IMR-90 (cell line): ENCODE measurements at regions not wholly inside any gene's neighbourhood (a gene's known extent, or its start where the extent isn't known, plus 50 kb on each side); places are given as distances from the start of the nearest gene placed in this dataset.

Experiments used
- ATAC-seq: fragments of 200-7000 bp; cut with Tn5 transposase; 2 replicates; pipeline ENCODE4 v1.9.1; 2020; ENCODE audit warnings: low read depth, mild to moderate bottlenecking, moderate library complexity
- BruUV-seq: library from RNA; stranded (reverse); fragments of 400-500 nt; replicated peaks from 2 replicates; lab custom pipeline; 2021; lab: Mats Ljungman, UMichigan
- CTCF ChIA-PET: fragments of 300-600 bp; formaldehyde crosslinking; extraction: SDS; loops from one replicate; lab custom pipeline; 2021; ENCODE audit warnings: antibody characterized with exemption; lab: Yijun Ruan, JAX
- POLR2A ChIA-PET: fragments of 300-600 bp; sonication (Branson Sonifier 250); formaldehyde crosslinking; loops from one replicate; lab custom pipeline; 2022; ENCODE audit warnings: antibody characterized with exemption; ENCODE audit not compliant: unreplicated experiment; lab: Charles Lee
- DNase-seq: peaks from one replicate; pipeline ENCODE4 v3.0.0; 2013
- H2AFZ ChIP-seq: replicated peaks from 2 replicates; pipeline ENCODE3; 2013; ENCODE audit warnings: low read length, mild to moderate bottlenecking; ENCODE audit not compliant: poor library complexity
- H2AK5ac ChIP-seq: 2 replicates; pipeline ENCODE4 v1.6.1; 2013; ENCODE audit warnings: low read depth, low read length, inconsistent platforms
- H2AK9ac ChIP-seq: replicated peaks from 2 replicates; pipeline ENCODE3; 2013; ENCODE audit warnings: mild to moderate bottlenecking, low read depth, low read length, moderate library complexity; ENCODE audit not compliant: poor library complexity
- H2BK120ac ChIP-seq: 2 replicates; pipeline ENCODE4 v1.6.1; 2013; ENCODE audit warnings: low read depth, low read length, inconsistent platforms
- H2BK15ac ChIP-seq: 3 replicates; pipeline ENCODE4 v1.6.1; 2013; ENCODE audit warnings: low read depth, low read length, inconsistent platforms
- H2BK20ac ChIP-seq: 2 replicates; pipeline ENCODE4 v1.6.1; 2013; ENCODE audit warnings: low read depth, mild to moderate bottlenecking, inconsistent platforms, low read length, moderate library complexity
- H2BK5ac ChIP-seq: 2 replicates; pipeline ENCODE4 v1.6.1; 2013; ENCODE audit warnings: mild to moderate bottlenecking, low read depth, low read length, inconsistent platforms; ENCODE audit not compliant: poor library complexity, severe bottlenecking
- H3K14ac ChIP-seq: replicated peaks from 2 replicates; pipeline ENCODE4 v1.6.1; 2013; ENCODE audit warnings: low read depth, low read length, inconsistent platforms
- H3K18ac ChIP-seq: 2 replicates; pipeline ENCODE4 v1.6.1; 2013; ENCODE audit warnings: low read depth, low read length, control low read depth
- H3K23ac ChIP-seq: 2 replicates; pipeline ENCODE4 v1.6.1; 2013; ENCODE audit warnings: low read depth, low read length, inconsistent platforms
- H3K27ac ChIP-seq: 2 replicates; pipeline ENCODE4 v1.5.1; 2013; ENCODE audit warnings: mild to moderate bottlenecking, control low read depth, low read length; ENCODE audit not compliant: insufficient read depth
- H3K27me3 ChIP-seq: 2 replicates; pipeline ENCODE4 v1.6.1; 2013; ENCODE audit warnings: low read length; ENCODE audit not compliant: control insufficient read depth, insufficient read depth
- H3K36me3 ChIP-seq: 2 replicates; pipeline ENCODE4 v1.6.1; 2013; ENCODE audit warnings: low read length, mixed read lengths; ENCODE audit not compliant: control insufficient read depth, insufficient read depth
- H3K4ac ChIP-seq: 2 replicates; pipeline ENCODE4 v1.6.1; 2013; ENCODE audit warnings: low read depth, low read length, inconsistent platforms
- H3K4me1 ChIP-seq: 2 replicates; pipeline ENCODE4 v1.6.1; 2013; ENCODE audit warnings: low read length, mixed read lengths; ENCODE audit not compliant: control insufficient read depth, insufficient read depth
- H3K4me2 ChIP-seq: 2 replicates; pipeline ENCODE4 v1.6.1; 2013; ENCODE audit warnings: low read depth, mild to moderate bottlenecking, control low read depth, low read length, moderate library complexity
- H3K4me3 ChIP-seq: 2 replicates; pipeline ENCODE4 v1.5.1; 2013; ENCODE audit warnings: low read depth, mild to moderate bottlenecking, control low read depth, low read length, moderate library complexity; ENCODE audit not compliant: insufficient read depth
- H3K56ac ChIP-seq: 2 replicates; pipeline ENCODE4 v1.6.1; 2013; ENCODE audit warnings: low read length, inconsistent platforms; ENCODE audit not compliant: insufficient read depth; ENCODE audit errors: extremely low read depth
- H3K79me1 ChIP-seq, 2 experiments: 2 replicates each; pipeline ENCODE4 v1.6.1; 2013; ENCODE audit warnings: low read length in 2 of 2, inconsistent platforms in 1 of 2, low read depth in 1 of 2
- H3K9ac ChIP-seq: 2 replicates; pipeline ENCODE4 v1.6.1; 2013; ENCODE audit warnings: low read depth, low read length, control low read depth
- H3K9me1 ChIP-seq: 2 replicates; pipeline ENCODE4 v1.6.1; 2013; ENCODE audit warnings: low read length, inconsistent platforms; ENCODE audit not compliant: insufficient read depth
- H3K9me3 ChIP-seq: 2 replicates; pipeline ENCODE4 v1.6.1; 2013; ENCODE audit warnings: low read length; ENCODE audit not compliant: control insufficient read depth, insufficient read depth
- H4K20me1 ChIP-seq: 2 replicates; pipeline ENCODE4 v1.6.1; 2013; ENCODE audit warnings: low read length, inconsistent platforms; ENCODE audit not compliant: insufficient read depth
- H4K5ac ChIP-seq: 2 replicates; pipeline ENCODE4 v1.6.1; 2013; ENCODE audit warnings: mild to moderate bottlenecking, low read depth, low read length, control low read depth
- H4K8ac ChIP-seq, 2 experiments: 2 replicates each; pipeline ENCODE4 v1.6.1; 2013; ENCODE audit warnings: low read depth in 2 of 2, low read length in 2 of 2, control low read depth in 1 of 2, inconsistent platforms in 1 of 2
- H4K91ac ChIP-seq: 2 replicates; pipeline ENCODE4 v1.6.1; 2013; ENCODE audit warnings: low read depth, low read length, inconsistent platforms; ENCODE audit not compliant: insufficient read depth
- RAD21 ChIP-seq: IDR thresholded peaks from 2 replicates; pipeline ENCODE4 v1.6.1; 2012; ENCODE audit warnings: low read length, improper control_type of control experiment
- WGBS, 2 experiments: methylation state at CpG; one replicate each; pipeline versions ENCODE4 v1.1.5 to v1.1.7; 2013; ENCODE audit warnings: missing lambda C conversion rate in 2 of 2; ENCODE audit not compliant: insufficient read length in 1 of 2; ENCODE audit errors: extremely low coverage in 2 of 2; 5-methylcytosine and 5-hydroxymethylcytosine counted together
- dilution Hi-C: fragments of 300-500 bp; cut with HindIII; formaldehyde crosslinking; loops from one replicate; pipeline ENCODE4 v1.14.3; 2018; ENCODE audit warnings: low sequenced_read_pairs; ENCODE audit not compliant: unreplicated experiment
- in situ Hi-C: fragments of 300-500 bp; cut with MboI; formaldehyde crosslinking; loops from 3 replicates; pipeline ENCODE4 v1.14.3; 2019; ENCODE audit warnings: low sequenced_read_pairs, inconsistent platforms, mixed read lengths
- intact Hi-C: fragments of 100-400 bp; cut with micrococcal nuclease; formaldehyde crosslinking; loops from 2 replicates; pipeline ENCODE4 v1.10.0; 2022

DNA sequence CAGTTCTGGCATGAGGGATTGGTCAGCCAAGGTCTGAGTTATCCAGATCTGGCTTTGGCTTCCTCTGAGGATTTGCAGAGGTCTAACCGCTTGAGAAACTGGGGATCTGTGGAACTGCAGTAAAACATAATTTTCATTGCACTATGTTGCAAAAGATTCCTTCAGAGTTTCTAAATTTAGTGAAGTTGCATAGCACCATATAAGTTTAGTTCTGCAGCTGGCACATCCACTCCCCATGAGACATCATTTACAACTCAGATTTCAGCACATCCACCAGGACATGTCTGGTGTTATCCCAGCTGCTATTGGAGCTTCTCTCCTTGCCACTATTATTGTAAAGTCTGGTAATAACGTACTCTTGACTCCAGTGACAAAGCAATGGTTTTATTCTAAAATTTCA, 181.5 kb downstream of the CWF19L2 start:
- DNase-seq (no peak), ATAC-seq (no peak)
- Histone ChIP-seq H3K27ac (no peak overlapping the region), H3K18ac (no peak overlapping the region), H3K4me3 (no peak overlapping the region), H3K4me1 (no peaks in the 10 kb centered on the region), H3K27me3 (no peaks in the 10 kb centered on the region), H2BK5ac (no peak overlapping the region), H2BK20ac (no peak overlapping the region), H4K5ac (no peak overlapping the region), H3K4me2 (no peak overlapping the region), H3K23ac (no peak overlapping the region), H3K79me1 (no peaks in the 10 kb centered on the region), H4K91ac (no peak overlapping the region), H2BK120ac (no peak overlapping the region), H3K56ac (no peak overlapping the region), H3K9me1 (no peaks in the 10 kb centered on the region), H2AK5ac (no peak overlapping the region), H3K9ac (no peak overlapping the region), H3K9me3 (no peaks in the 10 kb centered on the region), H4K8ac (no peak overlapping the region), H2BK15ac (no peak overlapping the region), H3K36me3 (no peaks in the 10 kb centered on the region), H2AFZ (no peak overlapping the region), H4K20me1 (no peaks in the 10 kb centered on the region), H2AK9ac (no peak overlapping the region), H3K4ac (no peak overlapping the region), H3K14ac (no peak overlapping the region)
- in situ Hi-C loops, result no loop called here
- TF ChIP-seq RAD21, result no peak
- dilution Hi-C loops, result no loop called here
- WGBS, 2 experiments, result no CpG with 5 or more reads among the region's 2 CpGs
- intact Hi-C loops, result no loop called here
- CTCF ChIA-PET, result no interaction called here
- BruUV-seq, result no TSS peak
- POLR2A ChIA-PET, result no interaction called here
